IPS-NIHi7 (cell line): ENCODE measurements at regions not wholly inside any gene's neighbourhood (a gene's known extent, or its start where the extent isn't known, plus 50 kb on each side); places are given as distances from the start of the nearest gene placed in this dataset.

Source experiments
- DNase-seq: peaks from one replicate; pipeline ENCODE4 v3.0.0; 2012; ENCODE audit warnings: mixed read lengths; ENCODE audit errors: extremely low spot score

GRCh38 chr17:79201536-79202227, 127.1 kb downstream of the ENGASE start:
- no peak for DNase-seq

GRCh38 chr17:79201119-79201518, 126.5 kb downstream of the ENGASE start:
- DNase-seq: no peak

GRCh38 chr17:79196913-79197312, 122.3 kb downstream of the ENGASE start:
- no peak for DNase-seq

- peak; percentile 86 for DNase-seq
Measured at GRCh38 chr17:79192503-79193351, 118.1 kb downstream of the ENGASE start.

GRCh38 chr17:79191270-79191934, 116.8 kb downstream of the ENGASE start:
- no peak for DNase-seq

GRCh38 chr17:79189305-79189704, 114.7 kb downstream of the ENGASE start:
- no peak for DNase-seq

- no peak for DNase-seq
Measured at GRCh38 chr17:79188685-79189084, 114.1 kb downstream of the ENGASE start.

GRCh38 chr17:79188048-79188447, 113.4 kb downstream of the ENGASE start:
- peak; percentile 89 for DNase-seq

- no peak for DNase-seq
Measured at GRCh38 chr17:79187186-79187585, 112.6 kb downstream of the ENGASE start.

GRCh38 chr17:79186406-79186805, 111.8 kb downstream of the ENGASE start:
- no peak for DNase-seq

- no peak for DNase-seq
Measured at GRCh38 chr17:79185671-79186070, 111.0 kb downstream of the ENGASE start.

GRCh38 chr17:79184219-79184618, 109.6 kb downstream of the ENGASE start:
- DNase-seq: no peak

GRCh38 chr17:79183293-79184158, 108.9 kb downstream of the ENGASE start:
- peak; percentile 86 for DNase-seq

GRCh38 chr17:79183043-79183292, 108.3 kb downstream of the ENGASE start:
- no peak for DNase-seq

GRCh38 chr17:79182176-79183042, 107.8 kb downstream of the ENGASE start:
- no peak for DNase-seq

GRCh38 chr17:79180358-79181005, 105.9 kb downstream of the ENGASE start:
- no peak for DNase-seq

- no peak for DNase-seq
Measured at GRCh38 chr17:79179334-79179733, 104.7 kb downstream of the ENGASE start.

- no peak for DNase-seq
Measured at GRCh38 chr17:79177877-79178276, 103.3 kb downstream of the ENGASE start.

- DNase-seq: no peak
Measured at GRCh38 chr17:79176792-79177601, 102.4 kb downstream of the ENGASE start.
